ENCODE measurements at regions not wholly inside any gene's neighbourhood (a gene's known extent, or its start where the extent isn't known, plus 50 kb on each side); places are given as distances from the start of the nearest gene placed in this dataset.

DNA sequence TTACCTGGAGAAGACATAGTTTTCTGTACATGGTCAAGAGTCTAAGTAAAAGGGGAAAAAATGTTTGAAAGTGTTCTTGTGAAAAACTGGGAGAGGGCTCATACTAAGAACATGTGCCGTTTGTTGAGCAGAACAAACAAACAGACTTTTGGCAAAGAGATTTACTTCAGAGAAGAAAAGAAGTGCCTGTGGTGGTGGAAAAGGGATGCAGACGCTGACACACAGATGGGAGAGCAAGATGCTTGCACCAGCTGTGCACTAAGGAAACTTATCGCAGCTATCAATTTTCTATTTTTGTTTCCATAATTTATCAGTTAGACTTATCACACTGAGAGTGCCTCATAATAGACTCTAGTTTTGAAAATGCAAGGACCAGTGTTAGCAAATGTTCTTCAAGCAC lies 259.6 kb upstream of the PDZRN3 start:
- no peak for DNase-seq (ENCODE audit: low read depth)
- TF ChIP-seq, protein P1, sequence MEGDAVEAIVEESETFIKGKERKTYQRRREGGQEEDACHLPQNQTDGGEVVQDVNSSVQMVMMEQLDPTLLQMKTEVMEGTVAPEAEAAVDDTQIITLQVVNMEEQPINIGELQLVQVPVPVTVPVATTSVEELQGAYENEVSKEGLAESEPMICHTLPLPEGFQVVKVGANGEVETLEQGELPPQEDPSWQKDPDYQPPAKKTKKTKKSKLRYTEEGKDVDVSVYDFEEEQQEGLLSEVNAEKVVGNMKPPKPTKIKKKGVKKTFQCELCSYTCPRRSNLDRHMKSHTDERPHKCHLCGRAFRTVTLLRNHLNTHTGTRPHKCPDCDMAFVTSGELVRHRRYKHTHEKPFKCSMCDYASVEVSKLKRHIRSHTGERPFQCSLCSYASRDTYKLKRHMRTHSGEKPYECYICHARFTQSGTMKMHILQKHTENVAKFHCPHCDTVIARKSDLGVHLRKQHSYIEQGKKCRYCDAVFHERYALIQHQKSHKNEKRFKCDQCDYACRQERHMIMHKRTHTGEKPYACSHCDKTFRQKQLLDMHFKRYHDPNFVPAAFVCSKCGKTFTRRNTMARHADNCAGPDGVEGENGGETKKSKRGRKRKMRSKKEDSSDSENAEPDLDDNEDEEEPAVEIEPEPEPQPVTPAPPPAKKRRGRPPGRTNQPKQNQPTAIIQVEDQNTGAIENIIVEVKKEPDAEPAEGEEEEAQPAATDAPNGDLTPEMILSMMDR (conservative IDR thresholded peaks at IDR 0.05; ENCODE audit: low read depth, low read length), result no peak
- H3K4me3 ChIP-seq (ENCODE audit: low read length), result no peak overlapping the region

- DNase-seq (ENCODE audit: low read depth), result no peak
- H3K4me3 ChIP-seq (ENCODE audit: low read length), result no peak overlapping the region
- TF ChIP-seq, protein P1 (conservative IDR thresholded peaks at IDR 0.05; ENCODE audit: low read depth, low read length), result no peak
These were observed 258.8 kb upstream of the PDZRN3 start for GRCh38 chr3:73883497-73883896.

DNA sequence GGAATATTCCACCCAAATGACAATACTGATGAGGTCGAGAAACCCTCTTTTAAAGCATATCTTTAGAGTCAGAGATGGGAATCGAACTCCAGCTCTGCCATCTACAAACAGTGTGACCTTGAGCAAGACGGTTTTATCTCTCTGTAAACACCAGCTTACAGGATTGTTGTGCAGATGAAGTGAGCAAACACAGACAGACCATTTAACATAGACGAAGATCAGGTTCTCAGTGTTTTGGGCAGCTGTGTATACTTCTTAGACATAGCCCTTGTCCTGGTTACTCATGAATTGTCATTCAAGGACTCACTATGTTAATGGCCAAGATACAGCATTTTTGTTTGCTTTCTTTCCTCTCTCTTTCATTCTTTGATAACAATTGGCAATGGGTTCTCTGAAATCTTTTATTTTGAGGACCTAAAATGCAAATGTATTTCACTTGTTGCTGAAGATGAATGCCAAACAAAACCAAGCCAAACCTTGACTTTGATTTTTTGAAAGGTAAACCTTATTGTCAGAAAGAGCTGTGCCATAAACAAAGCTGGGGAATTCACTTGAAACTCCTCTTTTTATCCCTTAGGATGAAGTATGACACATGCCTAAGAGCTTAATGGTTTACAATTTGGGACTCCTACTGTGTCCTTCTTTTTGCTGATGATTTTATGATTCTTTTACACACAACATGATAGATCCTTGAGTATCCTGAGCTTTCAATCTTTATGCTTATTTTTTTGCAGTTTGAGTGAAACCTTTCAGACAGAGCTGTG lies 250.0 kb upstream of the PDZRN3 start:
- no peak for DNase-seq (ENCODE audit: low read depth)
- TF ChIP-seq, protein P1 (conservative IDR thresholded peaks at IDR 0.05; ENCODE audit: low read depth, low read length), result no peak
- H3K4me3 ChIP-seq (ENCODE audit: low read length), result no peak overlapping the region

GRCh38 chr3:73874161-73874560 lies 249.4 kb upstream of the PDZRN3 start:
- TF ChIP-seq, protein P1 (conservative IDR thresholded peaks at IDR 0.05; ENCODE audit: low read depth, low read length), result no peak
- H3K4me3 ChIP-seq (ENCODE audit: low read length), result no peak overlapping the region
- DNase-seq (ENCODE audit: low read depth), result no peak

DNA sequence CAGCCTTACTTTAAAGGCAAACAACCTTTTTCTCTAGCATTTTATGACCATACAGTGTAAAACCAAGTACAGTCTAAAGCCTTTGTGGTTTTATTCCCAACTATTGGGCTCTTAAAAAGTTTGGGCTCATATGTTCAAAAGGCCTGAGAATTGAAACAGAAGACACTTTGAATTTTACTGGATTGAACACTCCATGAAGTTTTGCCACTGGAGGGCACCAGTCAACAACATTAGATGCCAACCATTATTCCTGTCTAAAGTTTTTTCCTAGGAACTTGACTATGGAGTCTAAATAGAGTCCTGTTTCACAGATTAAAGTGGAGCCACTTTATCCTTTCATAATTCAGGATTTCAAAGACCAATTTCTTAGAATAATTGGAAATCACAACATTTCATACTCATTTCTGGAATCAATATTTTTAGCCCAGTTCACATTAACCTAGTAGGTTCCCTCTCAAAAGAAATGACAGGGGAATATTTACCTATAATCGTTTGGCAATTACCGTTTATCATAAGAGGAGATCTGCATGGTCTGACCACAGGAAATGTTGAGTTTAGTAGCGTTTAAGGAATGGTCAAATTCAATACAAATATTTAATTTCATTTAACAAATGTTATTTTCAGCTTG lies 244.1 kb upstream of the PDZRN3 start:
- no peak overlapping the region for H3K4me3 ChIP-seq (ENCODE audit: low read length)
- DNase-seq (ENCODE audit: low read depth), result no peak
- TF ChIP-seq, protein P1 (conservative IDR thresholded peaks at IDR 0.05; ENCODE audit: low read depth, low read length), result peak; percentile 66

DNA sequence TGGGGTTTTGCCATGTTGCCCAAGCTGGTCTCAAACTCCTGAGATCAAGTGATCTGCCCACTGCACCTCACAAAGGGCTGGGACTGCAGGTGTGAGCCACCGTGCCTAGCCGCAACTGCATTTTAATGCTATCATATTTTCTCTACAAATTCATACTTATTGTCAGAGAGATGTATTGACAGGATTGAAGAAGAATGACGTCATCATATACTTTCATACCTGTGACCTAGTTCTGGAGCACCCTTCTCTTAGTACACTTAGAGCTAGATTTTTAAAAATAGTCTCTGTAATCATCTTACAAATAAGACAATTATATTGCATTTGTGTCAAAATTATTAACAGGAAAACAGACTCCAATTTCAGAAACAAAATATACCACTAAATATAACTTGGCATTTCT lies 242.8 kb upstream of the PDZRN3 start:
- no peak for DNase-seq (ENCODE audit: low read depth)
- H3K4me3 ChIP-seq (ENCODE audit: low read length), result no peak overlapping the region
- TF ChIP-seq, protein P1 (conservative IDR thresholded peaks at IDR 0.05; ENCODE audit: low read depth, low read length), result no peak

- peak; percentile 25 for DNase-seq (ENCODE audit: low read depth)
- H3K4me3 ChIP-seq (ENCODE audit: low read length), result no peak overlapping the region
- TF ChIP-seq, protein P1 (conservative IDR thresholded peaks at IDR 0.05; ENCODE audit: low read depth, low read length), result no peak
These were observed 242.1 kb upstream of the PDZRN3 start for GRCh38 chr3:73866846-73867245.
